RWPE1 (cell line): ENCODE measurements at regions not wholly inside any gene's neighbourhood (a gene's known extent, or its start where the extent isn't known, plus 50 kb on each side); places are given as distances from the start of the nearest gene placed in this dataset.

Experiments
- CTCF ChIA-PET: fragments of 350-600 bp; sonication (Branson Sonifier 250); formaldehyde crosslinking; extraction: SDS; loops from one replicate; lab custom pipeline; 2021; lab: Yijun Ruan, JAX
- POLR2A ChIA-PET: fragments of 400-600 bp; formaldehyde crosslinking; extraction: SDS; loops from one replicate; lab custom pipeline; 2020; ENCODE audit warnings: antibody characterized with exemption; ENCODE audit not compliant: low non-redundant PET; lab: Yijun Ruan, JAX
- DNase-seq: peaks from one replicate; pipeline ENCODE4 v3.0.0; 2012; ENCODE audit warnings: low spot score
- H3K27ac ChIP-seq: fragments of 450-650 bp; 2 replicates; pipeline ENCODE4 v1.5.1; 2017
- CTCF ChIP-seq: fragments of 450-650 bp; conservative IDR thresholded peaks from 2 replicates; pipeline ENCODE4 v1.5.1; 2017; ENCODE audit warnings: low read depth, mild to moderate bottlenecking

DNA sequence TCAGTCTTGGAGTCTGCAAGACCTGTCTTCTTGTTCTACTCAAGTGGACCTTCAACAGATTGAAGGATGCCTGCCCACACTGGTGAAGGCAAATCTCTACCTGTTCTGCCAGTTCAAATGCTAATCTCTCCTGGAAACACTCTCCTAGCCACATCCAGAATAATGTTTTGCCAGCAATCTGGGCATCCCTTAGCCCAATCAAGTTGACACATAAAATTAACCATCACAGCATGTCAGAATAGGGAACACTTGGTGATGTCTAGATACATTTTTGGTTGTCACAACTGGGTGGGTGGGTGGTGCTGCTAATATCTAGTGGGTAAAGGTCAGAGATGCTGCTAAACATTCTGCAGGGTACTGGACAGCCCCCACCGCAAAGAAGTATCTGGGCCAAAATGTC, 744.9 kb upstream of the SOX9 start:
- H3K27ac ChIP-seq: no peak overlapping the region
- CTCF ChIA-PET: no interaction called here
- no peak for DNase-seq
- POLR2A ChIA-PET: no interaction called here
- TF ChIP-seq CTCF: no peak

DNA sequence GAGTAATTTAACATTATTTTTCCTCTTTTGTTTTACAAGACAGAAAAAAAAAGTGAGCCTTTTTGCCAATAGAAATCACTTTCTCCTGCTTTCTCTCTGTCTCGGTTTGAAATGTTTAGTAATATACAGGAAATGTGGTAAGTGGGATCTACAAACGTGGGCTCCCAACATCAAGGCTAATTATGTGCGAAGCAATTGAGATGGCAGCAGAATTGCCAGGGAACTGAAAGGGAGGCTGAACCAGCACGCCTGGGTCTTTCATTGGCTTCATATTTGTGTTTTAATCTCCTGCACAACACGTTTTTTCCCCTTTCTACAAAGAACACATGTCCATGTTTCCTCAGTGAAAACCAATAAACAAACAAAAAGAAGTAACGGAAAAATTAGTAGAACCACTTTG, 743.9 kb upstream of the SOX9 start:
- ChIA-PET POLR2A (no interaction called here), CTCF (interaction anchor here (0.5 kb wide), 1 partner anchor 78 kb away, joined by 3 read pairs; no protein-coding TSS in a partner anchor)
- no peak for DNase-seq
- no peak overlapping the region for H3K27ac ChIP-seq
- no peak for TF ChIP-seq CTCF

DNA sequence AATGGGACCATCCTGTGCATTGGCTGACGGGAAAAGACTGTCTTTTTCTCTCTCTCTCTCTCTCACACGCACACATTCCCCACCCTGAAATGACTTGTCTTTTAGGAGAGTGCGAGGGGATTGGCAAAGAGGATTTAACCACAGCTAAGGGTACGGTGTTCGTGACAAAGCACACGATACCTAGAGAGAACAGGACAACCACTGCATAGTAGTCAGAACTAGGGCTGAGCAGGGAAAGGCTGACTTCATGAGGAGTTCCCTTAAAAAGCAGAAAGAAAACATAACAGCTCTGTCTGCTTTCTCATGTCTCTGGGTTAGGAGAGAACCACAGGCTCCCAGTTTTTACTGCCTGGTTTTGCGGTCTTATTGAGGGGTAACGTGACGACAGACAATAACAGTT, 742.8 kb upstream of the SOX9 start:
- POLR2A ChIA-PET: no interaction called here

DNA sequence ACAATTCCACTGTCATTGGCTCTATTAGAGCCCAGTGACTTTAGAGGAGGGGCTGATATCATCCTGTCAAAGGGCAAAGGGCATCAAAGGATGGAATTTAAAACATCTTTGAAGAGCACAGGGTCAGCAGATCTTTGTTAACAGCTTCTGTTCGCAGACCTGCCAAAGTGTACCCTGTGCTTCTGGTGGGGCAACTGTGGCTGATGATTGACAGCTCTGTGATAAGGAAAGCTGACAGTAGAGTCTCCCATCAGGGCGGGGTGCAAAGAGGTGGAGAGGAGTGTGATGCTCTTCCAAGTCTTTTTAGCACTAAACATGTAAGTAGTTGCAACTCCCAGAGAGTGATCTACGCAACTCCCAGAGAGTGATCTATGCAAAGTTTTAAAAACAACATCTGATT, 742.1 kb upstream of the SOX9 start:
- ChIA-PET POLR2A (no interaction called here), CTCF (interaction anchor here (0.6 kb wide), 1 partner anchor 42 kb away, joined by 3 read pairs; no protein-coding TSS in a partner anchor)
- no peak overlapping the region for H3K27ac ChIP-seq
- DNase-seq: no peak
- TF ChIP-seq CTCF: no peak

More for the DNA sequence above, 742.8 kb upstream of the SOX9 start:
- TF ChIP-seq CTCF: no peak
- DNase-seq: no peak
- CTCF ChIA-PET: no interaction called here
- no peak overlapping the region for H3K27ac ChIP-seq

DNA sequence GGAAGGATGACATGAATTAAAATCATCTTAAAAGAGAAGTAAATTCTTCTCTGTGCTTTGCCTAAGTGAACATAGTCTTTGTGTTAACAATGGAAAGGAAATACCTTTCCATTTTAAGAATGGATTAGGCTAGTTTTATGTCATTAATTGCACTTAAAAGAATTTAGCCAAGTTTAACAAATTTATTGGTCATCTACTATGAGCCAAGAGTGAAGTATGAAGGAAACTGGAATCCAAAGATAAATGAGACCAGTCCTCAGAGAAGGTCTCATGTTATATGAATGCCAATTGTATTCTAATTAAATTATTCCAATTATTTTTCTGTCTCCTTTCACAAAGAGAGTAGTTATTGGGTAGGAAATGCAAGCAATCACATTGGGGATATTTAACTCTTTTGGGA, 741.3 kb upstream of the SOX9 start:
- ChIA-PET POLR2A (no interaction called here), CTCF (no interaction called here)
- TF ChIP-seq CTCF: no peak
- DNase-seq: no peak
- no peak overlapping the region for H3K27ac ChIP-seq

DNA sequence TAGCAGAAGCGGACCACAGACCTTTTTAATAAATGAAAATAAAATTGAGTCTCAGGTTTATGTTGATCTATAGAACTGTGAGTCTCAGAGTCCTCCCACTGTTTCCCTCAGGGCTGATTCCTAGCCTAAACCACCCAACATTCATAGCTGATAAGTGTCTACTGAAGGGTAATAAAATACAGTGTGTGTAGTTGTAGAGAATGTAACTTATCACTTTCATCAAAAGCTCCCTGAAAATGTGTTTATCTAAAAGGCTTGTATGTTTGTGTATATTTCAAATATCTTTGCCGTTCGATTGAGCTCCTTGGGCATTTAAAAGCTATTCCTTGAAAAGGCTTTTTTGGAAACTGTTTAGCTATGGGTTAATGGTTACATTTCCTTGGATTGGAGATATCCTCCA, 740.3 kb upstream of the SOX9 start:
- ChIA-PET CTCF (interaction anchor here (0.6 kb wide), 2 partner anchors 16 to 31 kb away, joined by 3 read pairs; no protein-coding TSS in a partner anchor), POLR2A (no interaction called here)
- no peak overlapping the region for H3K27ac ChIP-seq
- no peak for TF ChIP-seq CTCF
- DNase-seq: no peak
